Keratinocyte (primary cell): ENCODE measurements at regions not wholly inside any gene's neighbourhood (a gene's known extent, or its start where the extent isn't known, plus 50 kb on each side); places are given as distances from the start of the nearest gene placed in this dataset.
A peak's percentile ranks its signal among the peaks of the same experiment; 100 is the strongest.
"Not testable (repeated sequence)": the region's sequence is repeated elsewhere in the genome, so short reads cannot be mapped to it uniquely, and the experiment has no call there.

Experiments used
- DNase-seq: peaks from one replicate; pipeline ENCODE4 v3.0.0-alpha.2; 2011; ENCODE audit warnings: low read depth, missing footprints, low spot score
- FAIRE-seq: peaks from 2 replicates; lab custom pipeline; 2011; peaks lifted over from hg19 to GRCh38; lab: Jason Lieb, UNC
- H2AFZ ChIP-seq: 2 replicates; pipeline ENCODE4 v1.6.0; 2012; ENCODE audit warnings: low read length, control low read depth, inconsistent platforms; ENCODE audit not compliant: control insufficient read depth
- H3K27ac ChIP-seq: 2 replicates; pipeline ENCODE4 v1.5.1; 2011; ENCODE audit warnings: low read length; ENCODE audit not compliant: control insufficient read depth, insufficient read depth
- H3K27me3 ChIP-seq: 3 replicates; pipeline ENCODE4 v1.6.0; 2011; ENCODE audit warnings: low read length; ENCODE audit not compliant: control insufficient read depth, insufficient read depth; ENCODE audit errors: extremely low read depth
- H3K36me3 ChIP-seq, 2 experiments: 2 replicates in 1 of 2; 3 replicates in 1 of 2; pipeline ENCODE4 v1.5.1; 2011; ENCODE audit warnings: low read length in 2 of 2, mild to moderate bottlenecking in 1 of 2; ENCODE audit not compliant: control insufficient read depth in 2 of 2, insufficient read depth in 2 of 2; ENCODE audit errors: extremely low read depth in 1 of 2
- H3K4me1 ChIP-seq: 3 replicates; pipeline ENCODE4 v1.5.1; 2011; ENCODE audit warnings: low read length; ENCODE audit not compliant: control insufficient read depth, insufficient read depth; ENCODE audit errors: extremely low read depth
- H3K4me2 ChIP-seq: 3 replicates; pipeline ENCODE4 v1.6.0; 2011; ENCODE audit warnings: low read depth, low read length; ENCODE audit not compliant: control insufficient read depth, insufficient read depth; ENCODE audit errors: extremely low read depth
- H3K4me3 ChIP-seq, 3 experiments: fragments of 200-600 bp in 1 of 3; sonication (generic) in 1 of 3; 2 replicates in 2 of 3; 3 replicates in 1 of 3; pipeline ENCODE4 v1.5.1; 2011 to 2016; ENCODE audit warnings: low read length in 3 of 3, mild to moderate bottlenecking in 3 of 3, control low read depth in 2 of 3, inconsistent platforms in 1 of 3, low read depth in 1 of 3, mixed read lengths in 1 of 3, mixed run types in 1 of 3, moderate library complexity in 1 of 3; ENCODE audit not compliant: control insufficient read depth in 2 of 3, insufficient read depth in 2 of 3; ENCODE audit errors: extremely low read depth in 1 of 3
- H3K79me2 ChIP-seq: 2 replicates; pipeline ENCODE4 v1.6.0; 2012; ENCODE audit warnings: low read length; ENCODE audit not compliant: control insufficient read depth, insufficient read depth
- H3K9ac ChIP-seq: 3 replicates; pipeline ENCODE4 v1.6.0; 2011; ENCODE audit warnings: low read length; ENCODE audit not compliant: control insufficient read depth, insufficient read depth; ENCODE audit errors: extremely low read depth
- H3K9me1 ChIP-seq: 3 replicates; pipeline ENCODE4 v1.6.0; 2011; ENCODE audit warnings: low read length; ENCODE audit not compliant: control insufficient read depth, insufficient read depth; ENCODE audit errors: extremely low read depth
- H3K9me3 ChIP-seq: 2 replicates; pipeline ENCODE4 v1.5.1; 2012; ENCODE audit warnings: low read depth, low read length; ENCODE audit not compliant: control insufficient read depth
- H4K20me1 ChIP-seq: 3 replicates; pipeline ENCODE4 v1.6.0; 2011; ENCODE audit warnings: low read length; ENCODE audit not compliant: control insufficient read depth, insufficient read depth; ENCODE audit errors: extremely low read depth
- dilution Hi-C: fragments of 300-500 bp; cut with MboI; formaldehyde crosslinking; loops from one replicate; pipeline ENCODE4 v1.7.0; 2020; ENCODE audit warnings: low sequenced_read_pairs; ENCODE audit not compliant: extremely low pct_ligation_motif_present

DNA sequence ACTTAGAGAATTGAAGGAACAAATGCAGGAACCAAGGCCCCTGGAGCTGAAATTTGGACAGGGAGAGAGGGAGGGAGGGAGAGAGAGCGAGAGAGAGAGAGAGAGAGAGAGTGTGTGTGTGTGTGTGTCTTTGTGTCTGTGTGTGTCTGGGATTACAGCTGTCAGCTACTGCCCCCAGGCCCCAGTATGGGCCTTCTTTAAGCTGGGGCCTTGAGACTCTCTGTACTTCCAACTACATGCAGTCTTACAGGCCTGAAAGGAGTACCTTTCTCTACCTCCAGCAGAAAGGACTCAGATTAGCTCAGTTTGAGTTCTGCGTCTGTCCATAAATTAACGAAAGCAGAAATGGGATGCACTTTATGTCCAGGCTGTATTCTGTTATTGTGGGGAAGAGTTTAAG, 153.2 kb downstream of the KBTBD2 start:
- H2AFZ ChIP-seq, DNase-seq, H3K79me2 ChIP-seq, H3K9me3 ChIP-seq, H3K4me2 ChIP-seq, H3K4me1 ChIP-seq, H3K4me3 ChIP-seq, H3K36me3 ChIP-seq, dilution Hi-C loops, H4K20me1 ChIP-seq, H3K27ac ChIP-seq, FAIRE-seq, H3K9me1 ChIP-seq, H3K27me3 ChIP-seq, H3K9ac ChIP-seq: not testable (repeated sequence)

DNA sequence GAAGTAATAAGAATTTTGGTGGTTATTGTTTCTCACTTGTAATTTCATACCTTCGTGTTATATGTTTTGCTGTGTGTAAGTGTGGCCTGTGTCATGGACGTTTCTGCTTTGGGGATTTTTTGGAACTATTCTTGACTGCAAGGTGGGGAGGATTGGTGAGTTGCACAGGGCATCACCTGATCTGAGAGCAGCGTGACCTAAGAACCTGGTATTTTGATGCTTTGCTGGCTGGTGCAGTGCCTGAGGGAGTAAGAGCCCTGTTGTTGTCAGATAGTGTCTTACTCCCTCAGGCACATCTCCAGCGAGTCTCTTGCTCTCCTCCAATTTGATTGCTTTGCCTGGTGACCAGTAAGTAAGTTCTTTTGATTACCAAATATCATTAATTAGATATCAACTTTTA, 158.8 kb downstream of the KBTBD2 start:
- H3K27ac ChIP-seq, dilution Hi-C loops, H3K4me1 ChIP-seq, H3K36me3 ChIP-seq, H3K9me1 ChIP-seq, H3K4me3 ChIP-seq, DNase-seq, H3K4me2 ChIP-seq, H4K20me1 ChIP-seq, H2AFZ ChIP-seq, H3K9me3 ChIP-seq, H3K9ac ChIP-seq, FAIRE-seq, H3K79me2 ChIP-seq, H3K27me3 ChIP-seq: not testable (repeated sequence)

DNA sequence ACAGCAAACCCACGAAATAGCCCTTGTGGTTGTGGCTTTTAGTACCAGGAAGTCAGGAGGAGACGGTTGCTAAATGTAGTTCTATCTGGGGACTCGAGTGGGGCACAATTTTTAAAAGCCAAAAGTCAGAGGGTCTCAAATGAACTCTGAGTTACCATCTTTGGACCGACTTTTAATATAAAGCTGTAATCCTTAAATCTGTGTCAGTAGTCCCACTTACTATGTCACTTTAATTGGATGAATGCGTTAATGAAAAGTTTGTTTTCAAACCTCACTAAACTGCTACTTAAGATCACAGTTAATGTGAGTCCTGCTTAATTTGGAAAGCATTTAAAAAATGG, 162.3 kb downstream of the KBTBD2 start:
- Histone ChIP-seq H3K4me3 (peak overlapping the region in 1 of 3 experiments; percentile 60), H3K4me2 (peak overlapping the region; percentile 27)
- H3K27ac ChIP-seq, DNase-seq, H2AFZ ChIP-seq, H3K9ac ChIP-seq, H4K20me1 ChIP-seq, H3K4me1 ChIP-seq, H3K36me3 ChIP-seq, FAIRE-seq, H3K27me3 ChIP-seq, H3K9me1 ChIP-seq, H3K9me3 ChIP-seq, H3K79me2 ChIP-seq, dilution Hi-C loops: not testable (repeated sequence)

DNA sequence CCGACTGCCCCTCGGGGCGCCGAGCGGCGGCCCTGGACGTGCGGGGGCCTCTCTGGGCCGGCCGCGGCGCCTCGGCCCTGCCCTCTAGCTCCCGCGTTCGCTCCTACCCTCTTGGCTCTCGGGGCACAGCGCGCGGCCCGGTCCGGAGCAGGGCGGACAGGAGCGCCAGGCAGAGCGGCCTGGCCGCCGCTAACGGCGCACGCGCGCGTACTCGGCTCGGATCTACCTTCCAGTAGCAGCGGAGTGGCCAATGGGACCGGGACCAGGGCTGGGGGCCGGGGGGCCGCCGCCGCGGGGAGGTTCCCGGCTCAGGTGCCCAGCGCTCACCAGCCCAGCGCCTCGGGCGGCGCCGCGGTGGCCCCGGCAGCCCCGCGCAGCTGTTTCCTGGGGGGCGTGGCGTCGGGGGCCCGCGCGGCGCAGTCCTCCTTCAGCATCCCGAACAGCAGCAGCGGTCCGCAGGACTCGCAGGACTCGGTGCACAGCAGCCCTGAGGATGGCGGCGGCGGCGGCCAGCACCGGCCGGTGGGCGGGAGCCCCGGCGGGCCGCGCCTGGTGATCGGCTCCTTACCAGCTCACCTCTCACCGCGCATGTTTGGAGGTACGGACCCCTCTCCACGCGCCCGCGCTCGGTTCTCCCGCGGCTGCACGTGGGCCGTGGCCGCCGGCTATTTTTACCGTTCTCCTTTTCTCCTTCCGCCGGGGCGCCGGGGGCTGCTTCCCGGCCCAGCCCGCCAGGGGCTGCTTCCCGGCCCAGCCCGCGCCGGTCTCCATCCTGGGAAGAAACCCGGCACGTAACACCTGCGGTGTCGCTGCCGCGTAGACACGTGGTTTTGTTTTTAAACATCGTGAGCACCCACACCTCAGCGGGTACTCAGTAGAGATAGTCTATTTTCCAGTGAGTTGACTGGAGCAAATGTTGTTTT, 162.9 kb downstream of the KBTBD2 start:
- DNase-seq, H4K20me1 ChIP-seq, H3K36me3 ChIP-seq, dilution Hi-C loops, H3K9me1 ChIP-seq, FAIRE-seq, H3K4me1 ChIP-seq, H3K79me2 ChIP-seq, H3K9me3 ChIP-seq, H3K27me3 ChIP-seq: not testable (repeated sequence)
- Histone ChIP-seq H3K9ac (peak overlapping the region; percentile 64), H3K4me3 (peak overlapping the region; percentile 45 to 60 (median 51)), H2AFZ (peak overlapping the region; percentile 90), H3K4me2 (peak overlapping the region; percentile 27), H3K27ac (peak overlapping the region; percentile 14)
